ENCODE measurements at regions not wholly inside any gene's neighbourhood (a gene's known extent, or its start where the extent isn't known, plus 50 kb on each side); places are given as distances from the start of the nearest gene placed in this dataset.

- TF ChIP-seq, protein P1, sequence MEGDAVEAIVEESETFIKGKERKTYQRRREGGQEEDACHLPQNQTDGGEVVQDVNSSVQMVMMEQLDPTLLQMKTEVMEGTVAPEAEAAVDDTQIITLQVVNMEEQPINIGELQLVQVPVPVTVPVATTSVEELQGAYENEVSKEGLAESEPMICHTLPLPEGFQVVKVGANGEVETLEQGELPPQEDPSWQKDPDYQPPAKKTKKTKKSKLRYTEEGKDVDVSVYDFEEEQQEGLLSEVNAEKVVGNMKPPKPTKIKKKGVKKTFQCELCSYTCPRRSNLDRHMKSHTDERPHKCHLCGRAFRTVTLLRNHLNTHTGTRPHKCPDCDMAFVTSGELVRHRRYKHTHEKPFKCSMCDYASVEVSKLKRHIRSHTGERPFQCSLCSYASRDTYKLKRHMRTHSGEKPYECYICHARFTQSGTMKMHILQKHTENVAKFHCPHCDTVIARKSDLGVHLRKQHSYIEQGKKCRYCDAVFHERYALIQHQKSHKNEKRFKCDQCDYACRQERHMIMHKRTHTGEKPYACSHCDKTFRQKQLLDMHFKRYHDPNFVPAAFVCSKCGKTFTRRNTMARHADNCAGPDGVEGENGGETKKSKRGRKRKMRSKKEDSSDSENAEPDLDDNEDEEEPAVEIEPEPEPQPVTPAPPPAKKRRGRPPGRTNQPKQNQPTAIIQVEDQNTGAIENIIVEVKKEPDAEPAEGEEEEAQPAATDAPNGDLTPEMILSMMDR (IDR thresholded peaks at IDR 0.05), result no peak
- DNase-seq (ENCODE audit: low spot score), result peak; percentile 46
- H3K27me3 Mint-ChIP-seq (ENCODE audit: low read depth), result no peaks in the 10 kb centered on the region
- no peaks in the 10 kb centered on the region for H3K4me1 Mint-ChIP-seq (ENCODE audit: low read depth)
- H3K27ac Mint-ChIP-seq (ENCODE audit: unreplicated experiment), result no peak overlapping the region
- H3K9me3 Mint-ChIP-seq (ENCODE audit: low read depth), result peaks cover 42% of the 10 kb centered on the region
- H3K36me3 Mint-ChIP-seq (ENCODE audit: low read depth), result peaks cover 11% of the 10 kb centered on the region
- H3K4me3 Mint-ChIP-seq (ENCODE audit: unreplicated experiment), result no peak overlapping the region
These were observed 496.8 kb upstream of the PCDH9 start for GRCh38 chr13:67726979-67727378.

- Mint-ChIP-seq H3K9me3 (ENCODE audit: low read depth) (peaks cover 42% of the 10 kb centered on the region), H3K27me3 (ENCODE audit: low read depth) (no peaks in the 10 kb centered on the region)
These were observed 495.9 kb upstream of the PCDH9 start for GRCh38 chr13:67725999-67726398.

GRCh38 chr13:67713571-67713970, 483.4 kb upstream of the PCDH9 start:
- TF ChIP-seq, protein P1 (IDR thresholded peaks at IDR 0.05), result no peak
- DNase-seq (ENCODE audit: low spot score), result no peak
- Mint-ChIP-seq H3K36me3 (ENCODE audit: low read depth) (no peaks in the 10 kb centered on the region), H3K27ac (ENCODE audit: unreplicated experiment) (no peak overlapping the region), H3K4me3 (ENCODE audit: unreplicated experiment) (no peak overlapping the region), H3K9me3 (ENCODE audit: low read depth) (peaks cover 18% of the 10 kb centered on the region), H3K4me1 (ENCODE audit: low read depth) (no peaks in the 10 kb centered on the region), H3K27me3 (ENCODE audit: low read depth) (no peaks in the 10 kb centered on the region)

More at GRCh38 chr13:67725999-67726398, 495.9 kb upstream of the PCDH9 start:
- no peak for DNase-seq (ENCODE audit: low spot score)
- no peaks in the 10 kb centered on the region for H3K4me1 Mint-ChIP-seq (ENCODE audit: low read depth)
- TF ChIP-seq, protein P1 (IDR thresholded peaks at IDR 0.05), result no peak
- no peak overlapping the region for H3K27ac Mint-ChIP-seq (ENCODE audit: unreplicated experiment)
- H3K4me3 Mint-ChIP-seq (ENCODE audit: unreplicated experiment), result no peak overlapping the region
- H3K36me3 Mint-ChIP-seq (ENCODE audit: low read depth), result peaks cover 11% of the 10 kb centered on the region

- no peak overlapping the region for H3K27ac Mint-ChIP-seq (ENCODE audit: unreplicated experiment)
- H3K27me3 Mint-ChIP-seq (ENCODE audit: low read depth), result no peaks in the 10 kb centered on the region
- H3K36me3 Mint-ChIP-seq (ENCODE audit: low read depth), result no peaks in the 10 kb centered on the region
- no peak overlapping the region for H3K4me3 Mint-ChIP-seq (ENCODE audit: unreplicated experiment)
- no peaks in the 10 kb centered on the region for H3K4me1 Mint-ChIP-seq (ENCODE audit: low read depth)
- TF ChIP-seq, protein P1 (IDR thresholded peaks at IDR 0.05), result no peak
- peaks cover 4% of the 10 kb centered on the region for H3K9me3 Mint-ChIP-seq (ENCODE audit: low read depth)
- no peak for DNase-seq (ENCODE audit: low spot score)
These were observed 466.6 kb upstream of the PCDH9 start for GRCh38 chr13:67696775-67697174.

- Mint-ChIP-seq H3K4me3 (ENCODE audit: unreplicated experiment) (no peak overlapping the region), H3K36me3 (ENCODE audit: low read depth) (no peaks in the 10 kb centered on the region), H3K9me3 (ENCODE audit: low read depth) (no peaks in the 10 kb centered on the region), H3K27me3 (ENCODE audit: low read depth) (no peaks in the 10 kb centered on the region), H3K27ac (ENCODE audit: unreplicated experiment) (no peak overlapping the region), H3K4me1 (ENCODE audit: low read depth) (no peaks in the 10 kb centered on the region)
- TF ChIP-seq, protein P1 (IDR thresholded peaks at IDR 0.05), result no peak
- DNase-seq (ENCODE audit: low spot score), result no peak
These were observed 434.4 kb upstream of the PCDH9 start for GRCh38 chr13:67664502-67664901.
